H9 (cell line): ENCODE measurements at regions not wholly inside any gene's neighbourhood (a gene's known extent, or its start where the extent isn't known, plus 50 kb on each side); places are given as distances from the start of the nearest gene placed in this dataset.

Experiments
- DNase-seq: peaks from one replicate; pipeline ENCODE4 v3.0.0-alpha.2; 2017
- H2AFZ ChIP-seq: one replicate; pipeline ENCODE4 v1.6.1; 2013; ENCODE audit warnings: mild to moderate bottlenecking, low read length, control low read depth, moderate library complexity
- H2AK5ac ChIP-seq: 2 replicates; pipeline ENCODE4 v1.6.1; 2013; ENCODE audit warnings: low read length, control low read depth, mixed read lengths; ENCODE audit not compliant: insufficient read length
- H2BK120ac ChIP-seq: one replicate; pipeline ENCODE4 v1.6.1; 2013; ENCODE audit warnings: low read depth, mild to moderate bottlenecking, low read length, control low read depth, inconsistent platforms; ENCODE audit not compliant: poor library complexity, severe bottlenecking
- H2BK12ac ChIP-seq: 2 replicates; pipeline ENCODE4 v1.6.1; 2013; ENCODE audit warnings: low read length, control low read depth, mixed read lengths, low read depth; ENCODE audit not compliant: insufficient read length
- H2BK15ac ChIP-seq: 2 replicates; pipeline ENCODE4 v1.6.1; 2013; ENCODE audit warnings: low read depth, low read length, control low read depth
- H2BK20ac ChIP-seq: one replicate; pipeline ENCODE4 v1.6.1; 2013; ENCODE audit warnings: low read depth, mild to moderate bottlenecking, low read length, control low read depth, inconsistent platforms; ENCODE audit not compliant: poor library complexity, severe bottlenecking
- H2BK5ac ChIP-seq: 2 replicates; pipeline ENCODE4 v1.6.1; 2013; ENCODE audit warnings: low read length, control low read depth, mixed read lengths; ENCODE audit not compliant: insufficient read length
- H3K14ac ChIP-seq: 2 replicates; pipeline ENCODE4 v1.6.1; 2013; ENCODE audit warnings: low read length, control low read depth; ENCODE audit not compliant: insufficient read depth
- H3K18ac ChIP-seq: 2 replicates; pipeline ENCODE4 v1.6.1; 2013; ENCODE audit warnings: low read depth, mild to moderate bottlenecking, mixed read lengths, low read length, control low read depth; ENCODE audit not compliant: insufficient read length
- H3K23ac ChIP-seq: 2 replicates; pipeline ENCODE4 v1.6.1; 2013; ENCODE audit warnings: low read length, control low read depth, mixed read lengths, low read depth; ENCODE audit not compliant: insufficient read length
- H3K23me2 ChIP-seq: 2 replicates; pipeline ENCODE4 v1.6.1; 2013; ENCODE audit warnings: low read depth, mild to moderate bottlenecking, mixed read lengths, low read length, control low read depth; ENCODE audit not compliant: insufficient read length, poor library complexity, severe bottlenecking
- H3K27ac ChIP-seq: 2 replicates; pipeline ENCODE4 v1.5.1; 2013; ENCODE audit warnings: low read length, control low read depth, mixed read lengths, low read depth; ENCODE audit not compliant: insufficient read length
- H3K27me3 ChIP-seq: 2 replicates; pipeline ENCODE4 v1.6.1; 2013; ENCODE audit warnings: low read length, control low read depth, inconsistent platforms; ENCODE audit not compliant: insufficient read depth
- H3K4ac ChIP-seq: 2 replicates; pipeline ENCODE4 v1.6.1; 2013; ENCODE audit warnings: low read depth, mild to moderate bottlenecking, control low read depth, inconsistent platforms, low read length, moderate library complexity
- H3K4me1 ChIP-seq: 2 replicates; pipeline ENCODE4 v1.6.1; 2013; ENCODE audit warnings: low read length, control low read depth, inconsistent platforms; ENCODE audit not compliant: insufficient read depth
- H3K4me2 ChIP-seq: 2 replicates; pipeline ENCODE4 v1.6.1; 2013; ENCODE audit warnings: low read length, control low read depth, mixed read lengths; ENCODE audit not compliant: insufficient read length, insufficient read depth
- H3K56ac ChIP-seq: 2 replicates; pipeline ENCODE4 v1.6.1; 2013; ENCODE audit warnings: low read depth, mild to moderate bottlenecking, mixed read lengths, low read length, control low read depth; ENCODE audit not compliant: insufficient read length
- H3K79me1 ChIP-seq: 2 replicates; pipeline ENCODE4 v1.6.1; 2013; ENCODE audit warnings: low read depth, mild to moderate bottlenecking, moderate library complexity, low read length, control low read depth, inconsistent platforms; ENCODE audit not compliant: insufficient read depth, poor library complexity, severe bottlenecking
- H3K79me2 ChIP-seq: 2 replicates; pipeline ENCODE4 v1.6.1; 2013; ENCODE audit warnings: low read length, control low read depth, inconsistent platforms; ENCODE audit not compliant: insufficient read depth
- H3K9ac ChIP-seq: 2 replicates; pipeline ENCODE4 v1.6.1; 2013; ENCODE audit warnings: low read length, control low read depth, mixed read lengths; ENCODE audit not compliant: insufficient read length; ENCODE audit errors: extremely low read depth
- H3K9me3 ChIP-seq: one replicate; pipeline ENCODE4 v1.6.1; 2013; ENCODE audit warnings: low read depth, low read length, inconsistent platforms; ENCODE audit not compliant: control insufficient read depth
- H3T11ph ChIP-seq: one replicate; pipeline ENCODE4 v1.6.1; 2013; ENCODE audit warnings: mild to moderate bottlenecking, low read length, control low read depth, inconsistent platforms
- H4K20me1 ChIP-seq: one replicate; pipeline ENCODE4 v1.6.1; 2013; ENCODE audit not compliant: control insufficient read depth, insufficient read length, insufficient read depth
- H4K5ac ChIP-seq: 2 replicates; pipeline ENCODE4 v1.6.1; 2013; ENCODE audit warnings: low read depth, mild to moderate bottlenecking, mixed read lengths, low read length, control low read depth; ENCODE audit not compliant: insufficient read length
- H4K8ac ChIP-seq: replicated peaks from 2 replicates; pipeline ENCODE4 v1.6.1; 2013; ENCODE audit warnings: low read length, control low read depth, mixed read lengths, low read depth; ENCODE audit not compliant: insufficient read length
- H4K91ac ChIP-seq: 2 replicates; pipeline ENCODE4 v1.6.1; 2013; ENCODE audit warnings: low read depth, mild to moderate bottlenecking, moderate library complexity, mixed read lengths, low read length, control low read depth; ENCODE audit not compliant: insufficient read length
- H3K27ac Mint-ChIP-seq, 3 experiments: 2 replicates in 2 of 3; 3 replicates in 1 of 3; pipeline ENCODE4 v1.8.0; 2020 to 2021; ENCODE audit warnings: mixed read lengths in 3 of 3, mild to moderate bottlenecking in 1 of 3, moderate library complexity in 1 of 3
- H3K27me3 Mint-ChIP-seq: 2 replicates; pipeline ENCODE4 v1.8.0; 2021; ENCODE audit warnings: low read depth, mild to moderate bottlenecking, moderate library complexity, mixed read lengths
- H3K36me3 Mint-ChIP-seq, 3 experiments: 2 replicates in 2 of 3; 3 replicates in 1 of 3; pipeline ENCODE4 v1.8.0; 2020 to 2021; ENCODE audit warnings: low read depth in 3 of 3, mixed read lengths in 3 of 3; ENCODE audit not compliant: insufficient read depth in 1 of 3
- H3K4me1 Mint-ChIP-seq, 2 experiments: 2 replicates each; pipeline ENCODE4 v1.8.0; 2020; ENCODE audit warnings: mixed read lengths in 2 of 2
- H3K4me3 Mint-ChIP-seq, 2 experiments: 2 replicates in 1 of 2; 3 replicates in 1 of 2; pipeline ENCODE4 v1.8.0; 2020 to 2021; ENCODE audit warnings: mild to moderate bottlenecking in 2 of 2, mixed read lengths in 2 of 2, moderate library complexity in 1 of 2
- H3K9me3 Mint-ChIP-seq, 2 experiments: 2 replicates in 1 of 2; 3 replicates in 1 of 2; pipeline ENCODE4 v1.8.0; 2020; ENCODE audit warnings: mild to moderate bottlenecking in 2 of 2, mixed read lengths in 2 of 2, moderate library complexity in 1 of 2
- WGBS: extraction: QIAGEN DNeasy Blood & Tissue Kit; methylation state at CpG from one replicate; pipeline ENCODE4 v1.1.7; 2013; ENCODE audit warnings: missing lambda C conversion rate, low lambda C conversion rate, mixed read lengths; ENCODE audit not compliant: insufficient read length; ENCODE audit errors: extremely low coverage; 5-methylcytosine and 5-hydroxymethylcytosine counted together
- TF ChIP-seq, protein P1 (sequence below): fragments of 200-600 bp; sonication (generic); conservative IDR thresholded peaks from 3 replicates; pipeline ENCODE4 v1.8.0; 2021; ENCODE audit warnings: antibody characterized with exemption, mild to moderate bottlenecking

DNA sequence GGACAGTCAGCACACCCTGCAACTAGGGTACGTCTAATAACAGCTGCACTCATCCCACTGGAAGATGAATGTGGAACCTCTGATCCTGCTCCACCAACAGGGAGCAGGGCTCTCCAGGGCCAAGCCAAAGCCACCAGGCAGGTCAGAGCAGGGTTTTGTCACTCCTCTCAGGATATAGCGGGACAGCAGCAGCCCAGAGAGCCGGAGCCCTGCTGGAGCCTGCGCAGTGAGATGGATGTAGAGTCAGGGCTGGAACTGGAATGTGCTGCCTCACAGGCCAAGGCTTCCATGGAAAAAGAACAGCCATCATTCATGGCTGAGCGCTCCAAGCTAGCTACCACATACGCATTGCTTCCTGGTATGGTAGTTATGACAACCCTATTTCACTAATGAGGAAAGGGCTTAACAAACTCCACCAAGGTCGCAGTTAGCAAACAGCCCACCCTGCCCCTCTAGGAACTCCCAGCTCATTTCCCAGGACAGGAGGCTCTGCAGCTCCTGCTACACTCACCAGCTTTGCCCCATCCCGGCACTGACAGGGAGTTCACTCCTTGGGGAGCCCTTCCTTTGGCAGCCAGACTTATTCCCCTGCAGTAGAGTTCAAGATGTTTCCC is 85.2 kb downstream of the HS1BP3 start:
- no peak overlapping the region; a peak in 1 of 7 replicates for H3K27ac Mint-ChIP-seq
- H3K9me3 ChIP-seq: no peaks in the 10 kb centered on the region
- H3K79me2 ChIP-seq: no peaks in the 10 kb centered on the region
- H3K56ac ChIP-seq: no peak overlapping the region
- H3K27me3 Mint-ChIP-seq: peaks cover 13% of the 10 kb centered on the region
- peaks cover 0 to 3% of the 10 kb centered on the region in 2 experiments; a peak in 2 of 5 replicates for H3K9me3 Mint-ChIP-seq
- H3K4me1 Mint-ChIP-seq: peaks cover 35 to 39% of the 10 kb centered on the region in 2 experiments
- TF ChIP-seq, protein P1, sequence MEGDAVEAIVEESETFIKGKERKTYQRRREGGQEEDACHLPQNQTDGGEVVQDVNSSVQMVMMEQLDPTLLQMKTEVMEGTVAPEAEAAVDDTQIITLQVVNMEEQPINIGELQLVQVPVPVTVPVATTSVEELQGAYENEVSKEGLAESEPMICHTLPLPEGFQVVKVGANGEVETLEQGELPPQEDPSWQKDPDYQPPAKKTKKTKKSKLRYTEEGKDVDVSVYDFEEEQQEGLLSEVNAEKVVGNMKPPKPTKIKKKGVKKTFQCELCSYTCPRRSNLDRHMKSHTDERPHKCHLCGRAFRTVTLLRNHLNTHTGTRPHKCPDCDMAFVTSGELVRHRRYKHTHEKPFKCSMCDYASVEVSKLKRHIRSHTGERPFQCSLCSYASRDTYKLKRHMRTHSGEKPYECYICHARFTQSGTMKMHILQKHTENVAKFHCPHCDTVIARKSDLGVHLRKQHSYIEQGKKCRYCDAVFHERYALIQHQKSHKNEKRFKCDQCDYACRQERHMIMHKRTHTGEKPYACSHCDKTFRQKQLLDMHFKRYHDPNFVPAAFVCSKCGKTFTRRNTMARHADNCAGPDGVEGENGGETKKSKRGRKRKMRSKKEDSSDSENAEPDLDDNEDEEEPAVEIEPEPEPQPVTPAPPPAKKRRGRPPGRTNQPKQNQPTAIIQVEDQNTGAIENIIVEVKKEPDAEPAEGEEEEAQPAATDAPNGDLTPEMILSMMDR: no peak
- no peak overlapping the region for H3K9ac ChIP-seq
- H2BK5ac ChIP-seq: no peak overlapping the region
- H3K27ac ChIP-seq: no peak overlapping the region
- no peaks in the 10 kb centered on the region for H3K36me3 Mint-ChIP-seq
- H3K18ac ChIP-seq: no peak overlapping the region
- no CpG with 5 or more reads among the region's 8 CpGs for WGBS
- no peak overlapping the region for H4K8ac ChIP-seq
- H2BK20ac ChIP-seq: no peak overlapping the region
- H3T11ph ChIP-seq: no peak overlapping the region
- H3K23ac ChIP-seq: no peak overlapping the region
- no peak overlapping the region for H2AK5ac ChIP-seq
- no peak overlapping the region for H2AFZ ChIP-seq
- DNase-seq: no peak
- no peaks in the 10 kb centered on the region; the same call in 1 of the 2 replicates for H3K27me3 ChIP-seq
- no peaks in the 10 kb centered on the region for H3K23me2 ChIP-seq
- no peak overlapping the region for H3K14ac ChIP-seq
- H2BK12ac ChIP-seq: no peak overlapping the region
- no peak overlapping the region for H4K5ac ChIP-seq
- no peak overlapping the region for H3K4ac ChIP-seq
- no peak overlapping the region for H2BK120ac ChIP-seq
- H4K91ac ChIP-seq: no peak overlapping the region
- no peaks in the 10 kb centered on the region for H3K79me1 ChIP-seq
- no peak overlapping the region for H2BK15ac ChIP-seq
- H3K4me3 Mint-ChIP-seq: no peak overlapping the region
- peaks cover 6% of the 10 kb centered on the region for H3K4me1 ChIP-seq
- no peaks in the 10 kb centered on the region for H4K20me1 ChIP-seq
- H3K4me2 ChIP-seq: no peak overlapping the region
